Stomach (tissue), 4 donors: ENCODE measurements at regions not wholly inside any gene's neighbourhood (a gene's known extent, or its start where the extent isn't known, plus 50 kb on each side); places are given as distances from the start of the nearest gene placed in this dataset.

Experiments used
- CTCF ChIP-seq, 7 experiments: fragments of 450-650 bp in 4 of 7; fragments of 200-600 bp in 3 of 7; sonication (generic) in 3 of 7; IDR thresholded peaks; one replicate each; pipeline ENCODE4 v1.5.1; 2016 to 2019; ENCODE audit warnings: antibody characterized with exemption in 7 of 7, control low read depth in 2 of 7, mild to moderate bottlenecking in 1 of 7
- EP300 ChIP-seq: sonication (generic); formaldehyde crosslinking; IDR thresholded peaks from one replicate; pipeline ENCODE4 v1.6.1; 2017; ENCODE audit warnings: antibody characterized with exemption
- POLR2A ChIP-seq, 4 donors: fragments of 450-650 bp; IDR thresholded peaks; one replicate each; pipeline ENCODE4 v1.6.1; 2016; ENCODE audit warnings: antibody characterized with exemption in 4 of 4, control low read depth in 2 of 4, mild to moderate bottlenecking in 1 of 4, moderate library complexity in 1 of 4
- POLR2AphosphoS5 ChIP-seq, 3 donors: sonication (generic); formaldehyde crosslinking; IDR thresholded peaks; one replicate each; pipeline ENCODE4 v1.6.1; 2016; ENCODE audit warnings: antibody characterized with exemption in 3 of 3

GRCh38 chr3:135473449-135473848, 492.1 kb upstream of the PPP2R3A start:
- TF ChIP-seq CTCF (IDR thresholded peaks at IDR 0.05) (no peak), POLR2AphosphoS5 (IDR thresholded peaks at IDR 0.05) (no peak), POLR2A (IDR thresholded peaks at IDR 0.05) (no peak), EP300 (no peak)
